ENCODE measurements at regions not wholly inside any gene's neighbourhood (a gene's known extent, or its start where the extent isn't known, plus 50 kb on each side); places are given as distances from the start of the nearest gene placed in this dataset.

DNA sequence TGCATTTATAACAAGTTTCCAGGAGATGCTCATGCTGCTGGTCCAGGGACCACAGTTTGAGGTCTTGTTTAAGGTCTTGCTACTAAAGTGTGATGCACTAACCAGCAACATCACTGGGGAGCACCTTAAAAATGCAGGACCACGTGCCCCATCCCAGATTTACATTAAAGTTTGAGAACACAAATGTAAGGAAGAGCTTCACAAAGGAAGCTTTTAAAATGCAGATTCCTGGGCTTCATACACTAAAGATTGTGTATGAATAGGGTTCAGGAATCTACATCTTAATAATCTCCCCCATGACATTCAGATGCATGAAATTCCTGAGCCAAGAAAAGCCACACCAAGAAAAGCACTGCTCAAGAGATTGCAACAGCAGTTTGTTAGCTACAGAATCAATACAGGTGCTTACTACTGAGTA lies 235.3 kb upstream of the TANK start:
- no peak for TF ChIP-seq CTCF (IDR thresholded peaks at IDR 0.05)

DNA sequence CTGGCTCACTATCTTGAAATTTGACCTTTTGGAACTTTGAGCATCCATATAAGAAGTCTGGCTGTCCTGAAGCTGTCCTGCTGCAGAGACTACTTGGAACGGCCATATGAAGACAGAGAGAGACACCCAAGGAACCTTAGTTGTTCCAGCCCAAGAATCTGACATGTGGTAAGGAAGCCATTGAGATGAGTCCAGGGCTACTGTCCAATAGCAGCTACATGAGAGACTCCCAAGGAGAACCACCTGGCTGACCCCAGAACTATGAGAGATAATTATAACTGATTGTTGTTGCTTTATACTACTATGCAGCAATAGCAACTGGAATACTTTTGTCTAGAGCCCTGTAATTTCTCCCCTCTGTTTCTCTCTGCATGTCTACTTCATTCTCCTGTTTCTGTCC lies 234.3 kb upstream of the TANK start:
- TF ChIP-seq CTCF (IDR thresholded peaks at IDR 0.05): no peak
- no peak overlapping the region for H3K27ac ChIP-seq
- DNase-seq (ENCODE audit: low spot score): no peak
- no peak overlapping the region for H3K4me3 ChIP-seq

More for the DNA sequence above, 235.3 kb upstream of the TANK start:
- H3K4me3 ChIP-seq: no peak overlapping the region
- DNase-seq (ENCODE audit: low spot score): no peak
- H3K27ac ChIP-seq: no peak overlapping the region

GRCh38 chr2:160927324-160927723 lies 232.9 kb upstream of the TANK start:
- no peak overlapping the region for H3K27ac ChIP-seq
- H3K4me3 ChIP-seq: no peak overlapping the region
- no peak for DNase-seq (ENCODE audit: low spot score)
- no peak for TF ChIP-seq CTCF (IDR thresholded peaks at IDR 0.05)

GRCh38 chr2:160928854-160929301 lies 231.3 kb upstream of the TANK start:
- no peak for TF ChIP-seq CTCF (IDR thresholded peaks at IDR 0.05)
- DNase-seq (ENCODE audit: low spot score): no peak
- Histone ChIP-seq H3K4me3 (no peak overlapping the region), H3K27ac (peak overlapping the region in 1 of 2 donors; percentile 18)

DNA sequence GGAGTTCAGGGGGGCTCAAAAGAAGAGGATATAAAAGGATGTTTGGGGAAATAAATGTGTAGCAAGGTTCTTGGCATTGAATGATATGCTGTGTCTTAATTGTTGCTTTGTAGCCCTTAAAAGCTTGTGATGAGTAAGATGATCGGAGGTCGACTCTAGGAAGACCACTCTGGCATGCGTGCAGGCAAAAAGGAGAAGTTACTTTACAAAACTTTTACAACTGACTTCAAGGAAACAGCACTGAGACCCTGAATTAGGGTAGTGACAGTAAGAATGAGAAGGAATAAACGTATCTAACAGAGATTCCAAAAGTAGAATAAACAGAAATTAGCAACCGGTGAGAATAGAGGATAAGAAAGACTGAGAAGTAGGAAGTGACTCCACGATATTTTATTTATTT lies 228.7 kb upstream of the TANK start:
- Histone ChIP-seq H3K4me3 (no peak overlapping the region), H3K27ac (no peak overlapping the region)
- no peak for TF ChIP-seq CTCF (IDR thresholded peaks at IDR 0.05)
- DNase-seq (ENCODE audit: low spot score): no peak

- Histone ChIP-seq H3K4me3 (no peak overlapping the region), H3K27ac (no peak overlapping the region)
- no peak for TF ChIP-seq CTCF (IDR thresholded peaks at IDR 0.05)
- DNase-seq (ENCODE audit: low spot score): no peak
Observed at GRCh38 chr2:160932960-160933359, 227.3 kb upstream of the TANK start.

DNA sequence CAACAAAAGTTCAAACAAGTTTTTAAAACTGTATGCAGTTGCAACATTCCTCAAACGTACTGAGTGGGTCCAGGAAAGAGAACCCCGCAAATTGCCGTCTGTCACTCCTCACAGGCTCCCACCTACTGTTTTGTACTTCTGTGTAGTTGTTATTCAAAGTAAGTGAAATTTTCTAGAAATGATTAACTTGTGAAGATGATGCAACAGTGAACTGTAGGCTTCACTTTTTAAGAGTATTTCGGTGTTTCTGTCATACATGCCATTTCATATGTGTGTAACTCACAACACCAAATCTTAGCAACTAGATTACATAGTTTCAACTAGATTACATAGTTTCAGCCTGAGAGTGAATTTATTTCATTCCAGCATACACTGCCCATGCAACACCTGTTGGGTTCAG lies 226.0 kb upstream of the TANK start:
- H3K4me3 ChIP-seq: no peak overlapping the region
- no peak overlapping the region for H3K27ac ChIP-seq
- DNase-seq (ENCODE audit: low spot score): no peak
- TF ChIP-seq CTCF (IDR thresholded peaks at IDR 0.05): no peak

All from coronary artery (tissue), 2 donors.